PC-9 (cell line): ENCODE measurements at regions not wholly inside any gene's neighbourhood (a gene's known extent, or its start where the extent isn't known, plus 50 kb on each side); places are given as distances from the start of the nearest gene placed in this dataset.

Experiments
- CTCF ChIP-seq: fragments of 200-600 bp; sonication (generic); conservative IDR thresholded peaks from 2 replicates; pipeline ENCODE4 v1.6.1; 2017; ENCODE audit warnings: mixed run types, antibody characterized with exemption, mild to moderate bottlenecking, moderate library complexity
- EZH2 ChIP-seq: fragments of 200-600 bp; sonication (generic); IDR thresholded peaks from 2 replicates; pipeline ENCODE4 v1.8.0; 2017; ENCODE audit warnings: antibody characterized with exemption, low read depth

- no peak for TF ChIP-seq EZH2
- peak; percentile 97 for TF ChIP-seq CTCF
Measured at GRCh38 chr1:213374369-213374768, 323.3 kb downstream of the RPS6KC1 start.
